ENCODE measurements at regions not wholly inside any gene's neighbourhood (a gene's known extent, or its start where the extent isn't known, plus 50 kb on each side); places are given as distances from the start of the nearest gene placed in this dataset.

- no peak for TF ChIP-seq CTCF (IDR thresholded peaks at IDR 0.05; ENCODE audit: insufficient read depth, low read length)
- no peak overlapping the region for H3K4me3 ChIP-seq (ENCODE audit: low read depth, low read length)
- DNase-seq (ENCODE audit: low read depth) = no peak
These were observed 139.3 kb upstream of the COL21A1 start for GRCh38 chr6:56386717-56387116.

GRCh38 chr6:56385981-56386593 lies 138.7 kb upstream of the COL21A1 start:
- DNase-seq (ENCODE audit: low read depth) = no peak
- no peak for TF ChIP-seq CTCF (IDR thresholded peaks at IDR 0.05; ENCODE audit: insufficient read depth, low read length)
- H3K4me3 ChIP-seq (ENCODE audit: low read depth, low read length) = no peak overlapping the region

- no peak overlapping the region for H3K4me3 ChIP-seq (ENCODE audit: low read depth, low read length)
- no peak for TF ChIP-seq CTCF (IDR thresholded peaks at IDR 0.05; ENCODE audit: insufficient read depth, low read length)
- DNase-seq (ENCODE audit: low read depth) = no peak
These were observed 135.8 kb upstream of the COL21A1 start for GRCh38 chr6:56383160-56383559.

- no peak for DNase-seq (ENCODE audit: low read depth)
- no peak for TF ChIP-seq CTCF (IDR thresholded peaks at IDR 0.05; ENCODE audit: insufficient read depth, low read length)
- no peak overlapping the region for H3K4me3 ChIP-seq (ENCODE audit: low read depth, low read length)
These were observed 135.1 kb upstream of the COL21A1 start for GRCh38 chr6:56382416-56382940.

GRCh38 chr6:56381801-56382251 lies 134.4 kb upstream of the COL21A1 start:
- no peak for DNase-seq (ENCODE audit: low read depth)
- H3K4me3 ChIP-seq (ENCODE audit: low read depth, low read length) = no peak overlapping the region
- no peak for TF ChIP-seq CTCF (IDR thresholded peaks at IDR 0.05; ENCODE audit: insufficient read depth, low read length)

GRCh38 chr6:56380476-56380875 lies 133.1 kb upstream of the COL21A1 start:
- no peak for DNase-seq (ENCODE audit: low read depth)
- TF ChIP-seq CTCF (IDR thresholded peaks at IDR 0.05; ENCODE audit: insufficient read depth, low read length) = no peak
- no peak overlapping the region for H3K4me3 ChIP-seq (ENCODE audit: low read depth, low read length)
